SK-N-SH (cell line): ENCODE measurements at regions not wholly inside any gene's neighbourhood (a gene's known extent, or its start where the extent isn't known, plus 50 kb on each side); places are given as distances from the start of the nearest gene placed in this dataset.

Experiments used
- CTCF ChIA-PET: fragments of 300-600, 350-600 bp; formaldehyde crosslinking; extraction: SDS; loops from one replicate; lab custom pipeline; 2021; lab: Yijun Ruan, JAX
- POLR2A ChIA-PET: fragments of 350-600 bp; sonication (Branson Sonifier 250); formaldehyde crosslinking; extraction: SDS; loops from one replicate; lab custom pipeline; 2020; ENCODE audit warnings: antibody characterized with exemption, inconsistent platforms; lab: Yijun Ruan, JAX
- DNase-seq: peaks from one replicate; pipeline ENCODE4 v3.0.0; 2012
- H2AFZ ChIP-seq: fragments of 200-600 bp; sonication (generic); 2 replicates; pipeline ENCODE4 v1.8.1; 2016; ENCODE audit warnings: antibody characterized with exemption, mild to moderate bottlenecking, low read depth
- H3F3A ChIP-seq: fragments of 200-600 bp; sonication (generic); replicated peaks from 2 replicates; pipeline ENCODE3; 2016; ENCODE audit warnings: antibody characterized with exemption, mild to moderate bottlenecking; ENCODE audit not compliant: insufficient read depth
- H3K27ac ChIP-seq, 2 experiments: fragments of 200-500 bp in 1 of 2; fragments of 200-600 bp in 1 of 2; sonication (Bioruptor generic) in 1 of 2; sonication (generic), shearing (Covaris generic) in 1 of 2; 2 replicates each; pipeline versions ENCODE4 v1.5.1 to v1.6.1; 2014 to 2016; ENCODE audit warnings: low read depth in 2 of 2, inconsistent platforms in 1 of 2, low read length in 1 of 2, mild to moderate bottlenecking in 1 of 2, mixed read lengths in 1 of 2
- H3K27me3 ChIP-seq: fragments of 200-600 bp; sonication (generic), shearing (Covaris generic); 2 replicates; pipeline ENCODE4 v1.6.1; 2016; ENCODE audit warnings: mixed run types; ENCODE audit not compliant: insufficient read depth
- H3K36me3 ChIP-seq, 2 experiments: fragments of 200-500 bp in 1 of 2; fragments of 200-600 bp in 1 of 2; sonication (Bioruptor generic) in 1 of 2; sonication (generic) in 1 of 2; replicated peaks in 1 of 2; 2 replicates each; pipeline versions ENCODE3 to v1.5.1; 2014 to 2016; ENCODE audit warnings: low read length in 1 of 2, mild to moderate bottlenecking in 1 of 2; ENCODE audit not compliant: insufficient read depth in 2 of 2, control insufficient read depth in 1 of 2
- H3K4me1 ChIP-seq, 2 experiments: fragments of 200-500 bp in 1 of 2; fragments of 200-600 bp in 1 of 2; sonication (Bioruptor generic) in 1 of 2; sonication (generic), shearing (Covaris generic) in 1 of 2; 2 replicates each; pipeline versions ENCODE4 v1.5.1 to v1.6.1; 2014 to 2016; ENCODE audit warnings: low read depth in 1 of 2, low read length in 1 of 2, mixed run types in 1 of 2; ENCODE audit not compliant: insufficient read depth in 2 of 2, control insufficient read depth in 1 of 2
- H3K4me2 ChIP-seq: fragments of 200-600 bp; sonication (generic), shearing (Covaris generic); 2 replicates; pipeline ENCODE4 v1.6.1; 2017; ENCODE audit warnings: mixed run types
- H3K4me3 ChIP-seq, 2 experiments: fragments of 200-500 bp in 1 of 2; fragments of 200-600 bp in 1 of 2; sonication (Bioruptor generic) in 1 of 2; sonication (generic), shearing (Covaris generic) in 1 of 2; 2 replicates each; pipeline versions ENCODE4 v1.5.1 to v1.8.1; 2014 to 2016; ENCODE audit warnings: low read depth in 2 of 2, inconsistent platforms in 1 of 2, low read length in 1 of 2, mild to moderate bottlenecking in 1 of 2, mixed read lengths in 1 of 2, moderate library complexity in 1 of 2
- H3K79me2 ChIP-seq: fragments of 200-600 bp; sonication (generic); 2 replicates; pipeline ENCODE4 v1.8.1; 2017; ENCODE audit warnings: mild to moderate bottlenecking; ENCODE audit not compliant: insufficient read depth
- H3K9ac ChIP-seq: fragments of 200-600 bp; sonication (generic); 2 replicates; pipeline ENCODE4 v1.6.1; 2017; ENCODE audit warnings: mixed run types
- H3K9me2 ChIP-seq: fragments of 200-600 bp; sonication (generic); 2 replicates; pipeline ENCODE4 v1.6.1; 2017; ENCODE audit warnings: mixed run types
- H3K9me3 ChIP-seq: fragments of 200-600 bp; sonication (generic); 2 replicates; pipeline ENCODE4 v1.6.1; 2017; ENCODE audit warnings: mixed run types, mild to moderate bottlenecking, moderate library complexity
- H4K20me1 ChIP-seq: fragments of 200-600 bp; sonication (generic); 2 replicates; pipeline ENCODE4 v1.6.1; 2017; ENCODE audit warnings: mild to moderate bottlenecking, mixed run types; ENCODE audit not compliant: insufficient read depth
- ELF1 ChIP-seq: IDR thresholded peaks from 2 replicates; pipeline ENCODE4 v1.4.0; 2012
- EP300 ChIP-seq, 2 experiments: IDR thresholded peaks; 2 replicates each; pipeline versions ENCODE4 v1.4.0 to v1.6.1; 2012; ENCODE audit warnings: borderline replicate concordance in 1 of 2, low read depth in 1 of 2, low read length in 1 of 2
- GATA2 ChIP-seq: sonication (generic); formaldehyde crosslinking; IDR thresholded peaks from 2 replicates; pipeline ENCODE4 v1.5.0; 2020; ENCODE audit warnings: mild to moderate bottlenecking, missing genetic modification reagents
- JUND ChIP-seq: IDR thresholded peaks from 2 replicates; pipeline ENCODE4 v1.4.0; 2012
- MEF2A ChIP-seq: IDR thresholded peaks from 2 replicates; pipeline ENCODE4 v1.4.0; 2012; ENCODE audit warnings: low read depth, borderline replicate concordance
- MXI1 ChIP-seq: IDR thresholded peaks from 2 replicates; pipeline ENCODE4 v1.6.1; 2012; ENCODE audit warnings: mild to moderate bottlenecking, low read depth, low read length, improper control_type of control experiment
- SIN3A ChIP-seq: IDR thresholded peaks from 2 replicates; pipeline ENCODE4 v1.6.1; 2012; ENCODE audit warnings: low read depth, mild to moderate bottlenecking, low read length, moderate library complexity, borderline replicate concordance
- TCF12 ChIP-seq: IDR thresholded peaks from 2 replicates; pipeline ENCODE4 v1.4.0; 2012
- TEAD4 ChIP-seq: IDR thresholded peaks from 2 replicates; pipeline ENCODE4 v1.4.0; 2012; ENCODE audit warnings: mild to moderate bottlenecking, borderline replicate concordance; ENCODE audit not compliant: insufficient read depth
- WGBS: methylation state at CpG from one replicate; pipeline ENCODE4 v1.1.6; 2017; ENCODE audit warnings: low lambda C conversion rate; 5-methylcytosine and 5-hydroxymethylcytosine counted together
- TF ChIP-seq, protein P1 (sequence below): IDR thresholded peaks from 2 replicates; pipeline ENCODE4; 2012
- TF ChIP-seq, protein P2 (sequence below): fragments of 200-600 bp; sonication (generic); IDR thresholded peaks from 2 replicates; pipeline ENCODE4 v1.6.1; 2017; ENCODE audit warnings: antibody characterized with exemption, mild to moderate bottlenecking, moderate library complexity

DNA sequence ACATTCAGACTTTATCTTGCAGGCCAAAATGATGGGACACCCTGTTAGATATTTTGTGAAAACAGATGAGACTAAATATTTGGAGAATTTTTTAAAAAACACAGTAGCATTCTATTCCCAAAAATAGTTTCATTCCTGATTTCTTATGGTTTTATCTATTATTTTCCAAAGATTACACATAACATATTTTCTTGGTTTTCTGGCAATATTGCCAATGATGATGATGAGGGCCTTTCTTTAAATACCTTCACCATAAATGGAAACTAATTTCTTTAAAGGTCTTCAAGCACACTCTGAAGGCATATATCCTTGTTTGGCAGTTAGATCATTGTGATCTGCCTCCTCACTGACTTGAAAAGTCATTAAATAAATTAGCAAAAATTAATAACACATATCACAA lies 522.3 kb upstream of the LUZP2 start (continued):
- TF ChIP-seq ELF1: no peak

DNA sequence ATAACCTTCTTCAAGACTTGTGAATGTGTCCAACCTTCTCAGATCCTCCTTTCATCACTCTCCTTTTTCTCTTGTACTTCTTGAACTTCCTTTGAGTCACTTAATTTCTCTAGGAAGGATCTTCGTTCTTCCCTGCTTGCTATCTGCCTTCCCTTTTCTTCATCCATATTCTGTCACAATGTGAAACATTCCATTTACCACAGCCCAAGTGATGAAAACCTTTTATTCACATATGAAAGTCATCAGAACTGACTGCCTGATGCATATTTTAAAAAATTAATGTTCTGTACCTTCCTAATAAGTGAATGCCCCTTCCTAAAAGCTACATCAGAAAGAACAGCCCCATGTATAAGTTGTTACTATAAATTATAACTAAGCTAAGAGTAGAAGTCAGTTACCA lies 520.4 kb upstream of the LUZP2 start:
- DNase-seq: no peak
- H4K20me1 ChIP-seq: no peaks in the 10 kb centered on the region
- H3K9ac ChIP-seq: peak overlapping the region; percentile 4; the same call in 1 of the 2 replicates
- ChIA-PET POLR2A (no interaction called here), CTCF (no interaction called here)
- no peaks in the 10 kb centered on the region for H3K36me3 ChIP-seq
- H3K27ac ChIP-seq: peak overlapping the region in 1 of 2 experiments; percentile 68; a peak in 2 of 4 replicates
- peaks cover 14% of the 10 kb centered on the region for H3F3A ChIP-seq
- TF ChIP-seq GATA2 (no peak), TCF12 (peak; percentile 36; the same call in 1 of the 2 replicates)
- TF ChIP-seq, protein P1, sequence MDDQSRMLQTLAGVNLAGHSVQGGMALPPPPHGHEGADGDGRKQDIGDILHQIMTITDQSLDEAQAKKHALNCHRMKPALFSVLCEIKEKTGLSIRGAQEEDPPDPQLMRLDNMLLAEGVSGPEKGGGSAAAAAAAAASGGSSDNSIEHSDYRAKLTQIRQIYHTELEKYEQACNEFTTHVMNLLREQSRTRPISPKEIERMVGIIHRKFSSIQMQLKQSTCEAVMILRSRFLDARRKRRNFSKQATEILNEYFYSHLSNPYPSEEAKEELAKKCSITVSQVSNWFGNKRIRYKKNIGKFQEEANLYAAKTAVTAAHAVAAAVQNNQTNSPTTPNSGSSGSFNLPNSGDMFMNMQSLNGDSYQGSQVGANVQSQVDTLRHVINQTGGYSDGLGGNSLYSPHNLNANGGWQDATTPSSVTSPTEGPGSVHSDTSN: peak; percentile 35; the same call in 1 of the 2 replicates
- H2AFZ ChIP-seq: peak overlapping the region; percentile 38
- H3K9me3 ChIP-seq: no peaks in the 10 kb centered on the region
- peak overlapping the region; percentile 10; the same call in 1 of the 2 replicates for H3K4me2 ChIP-seq
- H3K9me2 ChIP-seq: no peaks in the 10 kb centered on the region
- H3K4me1 ChIP-seq: no peaks in the 10 kb centered on the region; a peak in 1 of 4 replicates
- no peaks in the 10 kb centered on the region for H3K27me3 ChIP-seq
- no peaks in the 10 kb centered on the region for H3K79me2 ChIP-seq
- H3K4me3 ChIP-seq: no peak overlapping the region
- 45% methylated on average over 1 of the region's 1 CpG for WGBS

DNA sequence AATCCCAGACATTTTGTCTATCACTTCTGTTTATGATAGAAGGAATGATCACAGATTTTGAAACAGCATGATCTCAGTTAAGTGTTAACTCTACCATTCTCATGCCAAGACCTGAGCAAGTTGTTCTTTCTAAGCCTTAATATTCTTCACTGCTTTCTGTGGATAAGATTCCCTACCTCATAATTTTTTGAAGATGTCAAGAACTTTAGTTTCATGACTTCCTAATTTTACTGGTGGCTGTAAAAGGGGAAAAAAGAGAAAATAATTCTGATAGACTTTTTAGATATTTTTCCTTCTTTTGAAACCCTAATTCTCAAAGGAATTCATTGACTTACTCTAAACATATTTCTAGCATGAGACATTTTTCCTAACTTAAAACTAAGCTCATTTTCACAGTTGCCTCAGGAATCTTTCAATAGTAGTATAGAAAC lies 520.0 kb upstream of the LUZP2 start:
- Histone ChIP-seq H3K9ac (peak overlapping the region; percentile 4; the same call in 1 of the 2 replicates), H3K4me2 (peak overlapping the region; percentile 10; the same call in 1 of the 2 replicates), H2AFZ (peak overlapping the region; percentile 38), H4K20me1 (no peaks in the 10 kb centered on the region), H3K27me3 (no peaks in the 10 kb centered on the region), H3K9me2 (no peaks in the 10 kb centered on the region), H3K79me2 (no peaks in the 10 kb centered on the region), H3F3A (peaks cover 14% of the 10 kb centered on the region), H3K9me3 (no peaks in the 10 kb centered on the region), H3K4me1 (no peaks in the 10 kb centered on the region; a peak in 1 of 4 replicates), H3K27ac (peak overlapping the region in 1 of 2 experiments; percentile 68; a peak in 2 of 4 replicates), H3K4me3 (no peak overlapping the region), H3K36me3 (no peaks in the 10 kb centered on the region)
- TF ChIP-seq MEF2A: 0 out of 2 replicates have a peak, but pooled peaks have one; percentile 38
- peak; percentile 6; the same call in 1 of the 2 replicates for TF ChIP-seq TCF12
- TF ChIP-seq TEAD4: no peak
- POLR2A ChIA-PET: no interaction called here
- DNase-seq: no peak
- CTCF ChIA-PET: interaction anchor here (0.9 to 1.3 kb wide), 2 partner anchors 12 to 15 kb away, joined by 3 read pairs; no protein-coding TSS in a partner anchor

DNA sequence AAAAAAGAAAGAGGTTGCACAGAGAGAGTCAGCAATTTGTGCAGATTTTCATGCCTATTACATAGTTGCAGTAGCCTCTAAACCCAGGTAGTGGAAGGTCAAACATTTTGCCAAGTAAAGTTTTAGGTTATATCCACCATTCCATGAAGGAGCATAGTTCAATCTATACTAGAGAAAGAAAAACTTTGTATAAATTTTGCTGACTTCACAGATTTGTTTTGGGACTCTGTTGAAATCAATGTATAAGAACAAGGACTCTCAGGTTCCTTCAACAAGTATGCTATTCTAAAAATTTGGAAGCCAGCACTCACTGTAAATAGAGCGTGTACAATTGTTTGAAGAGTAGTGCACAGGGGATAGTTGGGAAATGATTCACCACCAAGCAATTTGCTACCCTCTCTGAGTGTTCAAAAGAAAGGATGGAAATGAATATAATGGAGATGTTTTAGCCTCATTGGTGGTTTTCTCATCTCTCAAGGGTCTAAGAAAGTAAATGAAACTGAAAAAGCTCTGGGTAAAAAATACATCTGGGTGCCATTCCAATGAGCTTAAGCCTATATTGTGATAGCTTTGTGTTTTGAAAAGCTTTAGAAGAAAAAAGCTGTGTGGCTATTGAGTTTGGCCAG lies 508.4 kb upstream of the LUZP2 start:
- Histone ChIP-seq H3K27me3 (no peaks in the 10 kb centered on the region), H3K79me2 (no peaks in the 10 kb centered on the region), H3K4me2 (no peak overlapping the region), H3K9ac (no peak overlapping the region), H2AFZ (peak overlapping the region; percentile 61; the same call in 1 of the 2 replicates), H3K27ac (peak overlapping the region in 1 of 2 experiments; percentile 29; a peak in 2 of 4 replicates), H3K9me3 (no peaks in the 10 kb centered on the region), H3K36me3 (no peaks in the 10 kb centered on the region), H3F3A (no peaks in the 10 kb centered on the region), H3K4me1 (peaks cover 0 to 10% of the 10 kb centered on the region in 2 experiments; a peak in 1 of 4 replicates), H3K4me3 (no peak overlapping the region), H4K20me1 (no peaks in the 10 kb centered on the region), H3K9me2 (no peaks in the 10 kb centered on the region)
- ChIA-PET CTCF (interaction anchor here (1.1 kb wide), 1 partner anchor 11 kb away, joined by 3 read pairs; no protein-coding TSS in a partner anchor), POLR2A (no interaction called here)
- no peak for DNase-seq
- TF ChIP-seq JUND (peak; percentile 17; the same call in 1 of the 2 replicates), MXI1 (no peak), EP300 (IDR thresholded peaks at IDR 0.05; ENCODE audit: borderline replicate concordance in 1 of 2, low read depth in 1 of 2, low read length in 1 of 2) (no peak), SIN3A (no peak)
- TF ChIP-seq, protein P2, sequence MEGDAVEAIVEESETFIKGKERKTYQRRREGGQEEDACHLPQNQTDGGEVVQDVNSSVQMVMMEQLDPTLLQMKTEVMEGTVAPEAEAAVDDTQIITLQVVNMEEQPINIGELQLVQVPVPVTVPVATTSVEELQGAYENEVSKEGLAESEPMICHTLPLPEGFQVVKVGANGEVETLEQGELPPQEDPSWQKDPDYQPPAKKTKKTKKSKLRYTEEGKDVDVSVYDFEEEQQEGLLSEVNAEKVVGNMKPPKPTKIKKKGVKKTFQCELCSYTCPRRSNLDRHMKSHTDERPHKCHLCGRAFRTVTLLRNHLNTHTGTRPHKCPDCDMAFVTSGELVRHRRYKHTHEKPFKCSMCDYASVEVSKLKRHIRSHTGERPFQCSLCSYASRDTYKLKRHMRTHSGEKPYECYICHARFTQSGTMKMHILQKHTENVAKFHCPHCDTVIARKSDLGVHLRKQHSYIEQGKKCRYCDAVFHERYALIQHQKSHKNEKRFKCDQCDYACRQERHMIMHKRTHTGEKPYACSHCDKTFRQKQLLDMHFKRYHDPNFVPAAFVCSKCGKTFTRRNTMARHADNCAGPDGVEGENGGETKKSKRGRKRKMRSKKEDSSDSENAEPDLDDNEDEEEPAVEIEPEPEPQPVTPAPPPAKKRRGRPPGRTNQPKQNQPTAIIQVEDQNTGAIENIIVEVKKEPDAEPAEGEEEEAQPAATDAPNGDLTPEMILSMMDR: no peak
- WGBS: 41% methylated on average over 1 of the region's 1 CpG
